ENCODE measurements at regions not wholly inside any gene's neighbourhood (a gene's known extent, or its start where the extent isn't known, plus 50 kb on each side); places are given as distances from the start of the nearest gene placed in this dataset.

DNA sequence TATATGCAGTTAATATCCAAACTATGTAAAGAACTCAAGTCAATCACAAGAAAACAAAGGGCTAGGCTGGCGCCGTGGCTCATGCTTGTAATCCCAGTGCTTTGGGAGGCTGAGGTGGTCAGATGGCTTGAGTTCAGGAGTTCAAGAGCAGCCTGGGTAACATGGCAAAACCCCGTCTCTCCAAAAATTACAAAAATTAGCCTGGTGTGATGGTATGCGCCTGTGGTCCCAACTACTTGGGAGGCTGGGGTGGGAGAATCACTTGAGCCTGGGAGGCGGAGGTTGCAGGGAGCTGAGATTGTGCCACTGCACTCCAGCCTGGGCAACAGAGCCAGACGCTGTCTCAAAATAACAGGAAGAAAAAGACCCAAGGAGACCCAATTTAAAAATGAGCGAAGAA is 91.9 kb upstream of the ALKAL2 start:
- 94 to 97% methylated on average over 7 of the region's 7 CpGs for WGBS, 2 donors

DNA sequence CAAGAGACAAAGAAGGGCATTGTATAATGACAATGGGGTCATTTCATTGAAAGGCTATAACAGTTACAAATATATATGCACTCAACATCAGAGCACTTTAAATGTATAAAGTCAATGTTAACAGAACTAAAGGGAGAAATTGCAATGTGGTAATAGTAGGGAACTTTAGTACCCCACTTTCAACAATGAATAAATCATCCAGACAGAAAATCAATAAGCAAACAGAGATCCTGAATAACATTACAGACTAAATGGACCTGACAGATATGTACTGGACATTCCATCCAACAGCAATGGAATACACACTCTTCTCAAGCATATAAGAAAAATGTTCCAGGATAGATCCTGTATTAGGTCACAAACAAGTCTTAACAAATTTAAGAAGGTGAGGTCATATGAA is 90.5 kb upstream of the ALKAL2 start:
- intact Hi-C loops (cut with DNase I): no loop called here
- Histone ChIP-seq H3K4me1 (no peaks in the 10 kb centered on the region), H3K4me3 (no peak overlapping the region), H3K27me3 (peaks cover 0 to 10% (median 0%) of the 10 kb centered on the region in 3 donors), H3K27ac (no peak overlapping the region), H3K9me3 (no peaks in the 10 kb centered on the region), H3K36me3 (no peaks in the 10 kb centered on the region)
- TF ChIP-seq POLR2A (IDR thresholded peaks at IDR 0.05) (no peak), EP300 (IDR thresholded peaks at IDR 0.05) (no peak), POLR2AphosphoS5 (IDR thresholded peaks at IDR 0.05) (no peak)
- TF ChIP-seq, protein P1, sequence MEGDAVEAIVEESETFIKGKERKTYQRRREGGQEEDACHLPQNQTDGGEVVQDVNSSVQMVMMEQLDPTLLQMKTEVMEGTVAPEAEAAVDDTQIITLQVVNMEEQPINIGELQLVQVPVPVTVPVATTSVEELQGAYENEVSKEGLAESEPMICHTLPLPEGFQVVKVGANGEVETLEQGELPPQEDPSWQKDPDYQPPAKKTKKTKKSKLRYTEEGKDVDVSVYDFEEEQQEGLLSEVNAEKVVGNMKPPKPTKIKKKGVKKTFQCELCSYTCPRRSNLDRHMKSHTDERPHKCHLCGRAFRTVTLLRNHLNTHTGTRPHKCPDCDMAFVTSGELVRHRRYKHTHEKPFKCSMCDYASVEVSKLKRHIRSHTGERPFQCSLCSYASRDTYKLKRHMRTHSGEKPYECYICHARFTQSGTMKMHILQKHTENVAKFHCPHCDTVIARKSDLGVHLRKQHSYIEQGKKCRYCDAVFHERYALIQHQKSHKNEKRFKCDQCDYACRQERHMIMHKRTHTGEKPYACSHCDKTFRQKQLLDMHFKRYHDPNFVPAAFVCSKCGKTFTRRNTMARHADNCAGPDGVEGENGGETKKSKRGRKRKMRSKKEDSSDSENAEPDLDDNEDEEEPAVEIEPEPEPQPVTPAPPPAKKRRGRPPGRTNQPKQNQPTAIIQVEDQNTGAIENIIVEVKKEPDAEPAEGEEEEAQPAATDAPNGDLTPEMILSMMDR (IDR thresholded peaks at IDR 0.05): no peak
- DNase-seq: no peak

More for the DNA sequence above, 91.9 kb upstream of the ALKAL2 start:
- peaks cover 0 to 10% (median 0%) of the 10 kb centered on the region in 3 donors for H3K27me3 ChIP-seq
- H3K36me3 ChIP-seq: no peaks in the 10 kb centered on the region
- no peak for TF ChIP-seq POLR2AphosphoS5 (IDR thresholded peaks at IDR 0.05)
- TF ChIP-seq, protein P1 (IDR thresholded peaks at IDR 0.05): no peak
- no peak for TF ChIP-seq POLR2A (IDR thresholded peaks at IDR 0.05)
- TF ChIP-seq EP300 (IDR thresholded peaks at IDR 0.05): no peak
- no peak overlapping the region for H3K27ac ChIP-seq
- intact Hi-C loops (cut with DNase I): no loop called here
- no peak for DNase-seq
- no peak overlapping the region for H3K4me3 ChIP-seq
- H3K4me1 ChIP-seq: no peaks in the 10 kb centered on the region
- H3K9me3 ChIP-seq: no peaks in the 10 kb centered on the region

DNA sequence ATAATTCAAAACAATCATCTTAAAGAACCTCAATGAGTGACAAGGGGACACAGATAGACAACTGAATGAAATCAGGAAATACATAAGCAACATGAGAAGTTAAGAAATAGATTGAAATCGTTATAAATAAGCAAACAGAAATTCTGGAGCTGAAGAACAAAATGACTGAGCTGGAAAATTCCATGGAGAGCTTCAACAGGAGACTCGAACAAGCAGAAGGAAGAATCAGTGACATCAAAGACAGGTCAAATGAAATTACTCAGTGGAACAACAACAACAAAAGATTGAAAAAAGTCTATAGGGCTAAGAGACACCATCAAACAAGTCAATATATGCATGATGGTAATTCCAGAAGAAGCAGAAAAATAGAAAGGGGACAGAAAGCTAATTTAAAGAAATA is 89.5 kb upstream of the ALKAL2 start:
- Histone ChIP-seq H3K27me3 (peaks cover 0 to 10% (median 0%) of the 10 kb centered on the region in 3 donors), H3K4me3 (no peak overlapping the region), H3K36me3 (no peaks in the 10 kb centered on the region), H3K9me3 (no peaks in the 10 kb centered on the region), H3K27ac (no peak overlapping the region), H3K4me1 (no peaks in the 10 kb centered on the region)
- TF ChIP-seq, protein P1 (IDR thresholded peaks at IDR 0.05): no peak
- DNase-seq: no peak
- intact Hi-C loops (cut with DNase I): no loop called here
- 67 to 78% methylated on average over 2 of the region's 2 CpGs for WGBS, 2 donors

DNA sequence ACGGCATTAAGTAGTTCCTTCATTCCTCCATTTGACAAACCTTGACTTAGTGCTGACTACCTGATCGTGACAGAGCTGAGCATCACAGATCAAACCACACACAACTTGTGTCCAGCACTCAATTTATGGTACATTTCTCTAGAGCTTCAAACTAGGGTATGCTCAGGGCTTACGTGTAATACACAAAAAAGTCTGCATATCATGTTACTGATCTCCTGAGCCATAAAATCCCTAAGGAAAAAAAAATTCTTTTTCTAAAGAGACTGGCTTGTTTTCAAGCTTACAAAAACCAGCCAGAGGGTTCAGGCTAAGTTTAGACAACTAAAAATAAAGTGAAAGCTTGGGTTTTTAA is 88.0 kb upstream of the ALKAL2 start:
- no peak overlapping the region for H3K4me3 ChIP-seq
- DNase-seq: no peak
- WGBS, 2 donors: 75 to 76% methylated on average over 3 of the region's 3 CpGs
- intact Hi-C loops (cut with DNase I): no loop called here
- no peak overlapping the region for H3K27ac ChIP-seq
- TF ChIP-seq EP300 (IDR thresholded peaks at IDR 0.05) (no peak), POLR2A (IDR thresholded peaks at IDR 0.05) (no peak), POLR2AphosphoS5 (IDR thresholded peaks at IDR 0.05) (no peak)
- TF ChIP-seq, protein P1 (IDR thresholded peaks at IDR 0.05): no peak
- H3K36me3 ChIP-seq: no peaks in the 10 kb centered on the region
- peaks cover 0 to 6% (median 0%) of the 10 kb centered on the region in 3 donors for H3K27me3 ChIP-seq
- H3K9me3 ChIP-seq: peaks cover 0 to 2% (median 0%) of the 10 kb centered on the region in 4 donors
- no peaks in the 10 kb centered on the region for H3K4me1 ChIP-seq

DNA sequence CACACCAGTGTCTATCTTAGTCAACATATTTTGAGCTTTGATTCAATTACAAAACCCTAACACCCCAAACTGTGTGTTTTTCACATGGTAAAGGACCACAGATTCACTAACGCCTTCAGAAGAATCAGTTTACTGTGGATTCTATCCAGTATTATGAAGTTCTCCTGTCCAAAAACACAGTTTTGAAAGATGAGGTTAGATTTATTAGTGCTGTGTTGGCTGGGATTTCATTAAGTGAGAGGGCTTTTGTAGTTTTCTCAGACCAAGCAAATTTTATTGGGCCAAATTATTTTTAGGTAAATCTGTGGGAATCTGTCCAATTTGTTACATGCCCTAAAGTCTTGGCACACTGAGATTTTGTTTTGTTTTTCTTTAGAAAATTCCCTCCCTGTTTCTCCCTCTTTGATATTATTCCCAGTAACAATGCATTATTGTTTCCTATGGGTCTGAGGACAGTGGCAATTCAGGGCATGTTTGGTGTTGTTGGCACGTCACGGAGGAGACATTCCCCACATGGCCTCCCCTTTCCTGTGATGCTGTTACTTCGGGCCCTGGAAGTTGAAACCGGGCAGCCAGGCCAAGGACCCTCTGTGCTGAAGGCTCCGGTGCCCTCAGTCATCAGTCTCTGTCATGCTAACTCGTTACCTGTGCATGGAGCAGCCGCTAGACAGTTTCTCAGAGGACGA is 87.5 kb upstream of the ALKAL2 start:
- intact Hi-C loops (cut with DNase I): no loop called here
- no peak overlapping the region for H3K4me3 ChIP-seq
- H3K27ac ChIP-seq: no peak overlapping the region
- peaks cover 0 to 2% (median 0%) of the 10 kb centered on the region in 4 donors for H3K9me3 ChIP-seq
- TF ChIP-seq POLR2A (IDR thresholded peaks at IDR 0.05): no peak
- no peak for TF ChIP-seq EP300 (IDR thresholded peaks at IDR 0.05)
- TF ChIP-seq, protein P1 (IDR thresholded peaks at IDR 0.05): no peak
- no peak for TF ChIP-seq POLR2AphosphoS5 (IDR thresholded peaks at IDR 0.05)
- no peak for DNase-seq
- H3K4me1 ChIP-seq: no peaks in the 10 kb centered on the region
- 72% methylated on average over 9 of the region's 9 CpGs for WGBS, 2 donors
- H3K27me3 ChIP-seq: peaks cover 0 to 4% (median 0%) of the 10 kb centered on the region in 3 donors
- H3K36me3 ChIP-seq: no peaks in the 10 kb centered on the region

Data from sigmoid colon (tissue), 6 donors.